ENCODE measurements at regions not wholly inside any gene's neighbourhood (a gene's known extent, or its start where the extent isn't known, plus 50 kb on each side); places are given as distances from the start of the nearest gene placed in this dataset.

GRCh38 chr6:103167345-103168071 lies 1692.2 kb downstream of the HACE1 start:
- WGBS, 2 donors (ENCODE audit: low coverage in 1 of 2), result 45 to 68% methylated on average over 4 of the region's 4 CpGs
- TF ChIP-seq POLR2A (IDR thresholded peaks at IDR 0.05) (no peak), CTCF (IDR thresholded peaks at IDR 0.05) (no peak)
- no peak for DNase-seq
- intact Hi-C loops (cut with DNase I; ENCODE audit: low total_unique reads), result no loop called here
- Histone ChIP-seq H3K27ac (no peak overlapping the region), H3K9me3 (no peaks in the 10 kb centered on the region), H3K4me3 (no peak overlapping the region), H3K27me3 (no peaks in the 10 kb centered on the region), H3K36me3 (no peaks in the 10 kb centered on the region), H3K4me1 (no peaks in the 10 kb centered on the region)
- in situ Hi-C loops (cut with MboI; ENCODE audit: low pct_ligation_motif_present in 1 of 4, low pct_unique_long_range_greater_than_20kb in 1 of 4, low sequenced_read_pairs in 3 of 4), result no loop called here

DNA sequence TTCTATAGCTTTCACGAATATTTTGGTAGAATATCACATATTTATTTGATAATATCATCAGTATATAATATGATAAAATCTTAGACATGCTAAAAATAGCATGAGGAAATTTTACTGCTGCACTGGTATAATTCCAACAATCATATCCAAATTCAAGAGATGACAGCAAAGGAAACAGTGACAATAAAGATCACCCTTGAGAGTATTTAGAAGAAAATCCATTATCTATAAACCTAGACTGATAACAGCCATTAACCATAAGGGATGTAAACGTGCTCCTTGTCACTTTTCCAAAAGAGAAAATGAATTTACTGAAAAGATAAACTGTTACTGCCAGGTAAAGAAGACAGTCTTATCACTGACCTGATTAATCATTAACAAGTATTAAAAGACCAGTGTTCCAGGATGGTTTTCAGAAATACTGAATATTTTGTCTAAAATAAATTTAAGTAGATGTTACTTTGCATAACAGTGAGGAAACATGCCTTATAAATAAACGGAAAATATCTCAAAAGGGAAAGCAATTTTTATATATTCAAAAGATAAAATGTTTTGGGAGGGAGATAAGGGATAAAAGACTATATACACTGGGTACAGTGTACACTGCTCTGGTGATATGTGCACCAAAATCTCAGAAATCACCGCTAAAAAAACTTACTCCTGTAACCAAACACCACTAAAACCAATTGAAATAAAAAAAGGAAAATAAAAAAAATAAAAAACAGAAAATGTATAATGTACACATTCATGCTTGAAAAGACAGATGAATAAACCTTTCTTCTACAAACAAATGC lies 1704.7 kb downstream of the HACE1 start:
- Histone ChIP-seq H3K27me3 (no peaks in the 10 kb centered on the region), H3K36me3 (no peaks in the 10 kb centered on the region), H3K27ac (no peak overlapping the region), H3K9me3 (no peaks in the 10 kb centered on the region), H3K4me3 (no peak overlapping the region), H3K4me1 (no peaks in the 10 kb centered on the region)
- 26 to 34% methylated on average over 4 of the region's 4 CpGs for WGBS, 2 donors (ENCODE audit: low coverage in 1 of 2)
- intact Hi-C loops (cut with DNase I; ENCODE audit: low total_unique reads), result no loop called here
- no peak for TF ChIP-seq POLR2AphosphoS5 (IDR thresholded peaks at IDR 0.05)
- TF ChIP-seq EP300 (IDR thresholded peaks at IDR 0.05; ENCODE audit: low read depth), result no peak
- TF ChIP-seq POLR2A (IDR thresholded peaks at IDR 0.05), result no peak
- TF ChIP-seq CTCF (IDR thresholded peaks at IDR 0.05), result no peak
- in situ Hi-C loops (cut with MboI; ENCODE audit: low pct_ligation_motif_present in 1 of 4, low pct_unique_long_range_greater_than_20kb in 1 of 4, low sequenced_read_pairs in 3 of 4), result no loop called here
- DNase-seq, result no peak

DNA sequence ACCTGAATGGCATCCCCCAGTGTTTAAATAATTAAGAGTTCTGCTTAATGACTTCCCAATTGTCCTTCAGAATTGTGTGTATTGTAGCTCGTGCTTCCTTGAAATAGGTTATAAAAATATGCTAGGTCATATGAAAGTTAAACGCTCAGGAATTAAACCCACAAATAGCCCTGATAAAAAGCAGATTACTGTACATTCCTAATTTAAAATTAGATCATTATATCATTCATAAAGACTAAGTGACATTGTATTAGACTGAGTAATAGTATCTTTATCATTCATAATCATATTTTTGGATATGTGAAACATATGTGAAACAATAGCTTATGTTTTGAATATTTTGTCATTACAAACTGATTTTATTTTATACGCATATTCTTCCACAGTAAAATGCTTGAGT lies 1706.7 kb downstream of the HACE1 start:
- intact Hi-C loops (cut with DNase I; ENCODE audit: low total_unique reads), result no loop called here

More for the DNA sequence above, 1706.7 kb downstream of the HACE1 start:
- Histone ChIP-seq H3K27me3 (no peaks in the 10 kb centered on the region), H3K9me3 (no peaks in the 10 kb centered on the region), H3K4me3 (no peak overlapping the region), H3K36me3 (no peaks in the 10 kb centered on the region), H3K4me1 (no peaks in the 10 kb centered on the region), H3K27ac (no peak overlapping the region)
- WGBS, 2 donors (ENCODE audit: low coverage in 1 of 2), result 51 to 71% methylated on average over 3 of the region's 3 CpGs
- TF ChIP-seq EP300 (IDR thresholded peaks at IDR 0.05; ENCODE audit: low read depth) (no peak), POLR2A (IDR thresholded peaks at IDR 0.05) (no peak), CTCF (IDR thresholded peaks at IDR 0.05) (no peak), POLR2AphosphoS5 (IDR thresholded peaks at IDR 0.05) (no peak)
- no peak for DNase-seq
- in situ Hi-C loops (cut with MboI; ENCODE audit: low pct_ligation_motif_present in 1 of 4, low pct_unique_long_range_greater_than_20kb in 1 of 4, low sequenced_read_pairs in 3 of 4), result no loop called here
